HepG2 (cell line): ENCODE measurements at regions not wholly inside any gene's neighbourhood (a gene's known extent, or its start where the extent isn't known, plus 50 kb on each side); places are given as distances from the start of the nearest gene placed in this dataset.

ENCODE experiments used
- FOXO1 ChIP-seq: sonication (generic); formaldehyde crosslinking; IDR thresholded peaks from 2 replicates; pipeline ENCODE4 v1.4.0; 2020; ENCODE audit warnings: missing genetic modification reagents
- FOXP4 ChIP-seq: sonication (generic); formaldehyde crosslinking; IDR thresholded peaks from 2 replicates; pipeline ENCODE4 v1.4.0; 2020; ENCODE audit warnings: missing genetic modification reagents
- HINFP ChIP-seq: sonication (generic); formaldehyde crosslinking; IDR thresholded peaks from 2 replicates; pipeline ENCODE4 v1.4.0; 2020; ENCODE audit warnings: low read depth, mild to moderate bottlenecking, missing genetic modification reagents
- HNF1A ChIP-seq, 2 experiments: sonication (generic) in 1 of 2; formaldehyde crosslinking in 1 of 2; IDR thresholded peaks; 2 replicates each; pipeline versions ENCODE4 v1.4.0 to v1.6.1; 2016 to 2020; ENCODE audit warnings: borderline replicate concordance in 1 of 2, low read depth in 1 of 2, mild to moderate bottlenecking in 1 of 2, missing genetic modification reagents in 1 of 2
- HNF4A ChIP-seq: sonication (generic); formaldehyde crosslinking; IDR thresholded peaks from 2 replicates; pipeline ENCODE4 v1.4.0; 2020; ENCODE audit warnings: missing genetic modification reagents
- HOXD1 ChIP-seq: sonication (generic); formaldehyde crosslinking; IDR thresholded peaks from 2 replicates; pipeline ENCODE4 v1.5.0; 2020; ENCODE audit warnings: missing genetic modification reagents
- IRF1 ChIP-seq: sonication (generic); formaldehyde crosslinking; IDR thresholded peaks from 2 replicates; pipeline ENCODE4 v1.4.0; 2020; ENCODE audit warnings: low read depth, mild to moderate bottlenecking, missing genetic modification reagents
- MAZ ChIP-seq, 2 experiments: sonication (generic) in 1 of 2; formaldehyde crosslinking in 1 of 2; IDR thresholded peaks; 2 replicates each; pipeline versions ENCODE4 v1.5.0 to v1.6.1; 2012 to 2020; ENCODE audit warnings: low read depth in 2 of 2, mild to moderate bottlenecking in 2 of 2, borderline replicate concordance in 1 of 2, improper control_type of control experiment in 1 of 2, low read length in 1 of 2, missing genetic modification reagents in 1 of 2, moderate library complexity in 1 of 2
- MED1 ChIP-seq: sonication (generic); formaldehyde crosslinking; IDR thresholded peaks from 2 replicates; pipeline ENCODE4 v1.4.0; 2020; ENCODE audit warnings: missing genetic modification reagents
- NCOA2 ChIP-seq: sonication (generic); formaldehyde crosslinking; IDR thresholded peaks from 2 replicates; pipeline ENCODE4 v1.8.0; 2022; ENCODE audit warnings: inconsistent platforms
- PLSCR1 ChIP-seq: sonication (generic); formaldehyde crosslinking; IDR thresholded peaks from 2 replicates; pipeline ENCODE4 v1.5.0; 2020; ENCODE audit warnings: missing genetic modification reagents, mild to moderate bottlenecking, borderline replicate concordance
- SIX1 ChIP-seq: sonication (generic); formaldehyde crosslinking; IDR thresholded peaks from 2 replicates; pipeline ENCODE4 v1.4.0; 2020; ENCODE audit warnings: missing genetic modification reagents, borderline replicate concordance
- TCF7L2 ChIP-seq: IDR thresholded peaks from 2 replicates; pipeline ENCODE4 v1.6.1; 2011; ENCODE audit warnings: mild to moderate bottlenecking, low read depth, low read length, moderate library complexity
- ZBTB26 ChIP-seq: IDR thresholded peaks from 2 replicates; pipeline ENCODE4 v1.6.1; 2016; ENCODE audit warnings: missing compliant biosample characterization, missing genetic modification reagents, borderline replicate concordance
- ZNF614 ChIP-seq: IDR thresholded peaks from 2 replicates; pipeline ENCODE4 v1.6.1; 2018; ENCODE audit warnings: missing biosample characterization, missing genetic modification reagents, inconsistent platforms, borderline replicate concordance
- ZNF792 ChIP-seq: IDR thresholded peaks from 2 replicates; pipeline ENCODE4 v1.6.1; 2016

- TF ChIP-seq HNF1A (IDR thresholded peaks at IDR 0.05; ENCODE audit: low read depth) (no peak), HNF1A (CRISPR knock-in tag; IDR thresholded peaks at IDR 0.05; ENCODE audit: borderline replicate concordance) (peak; percentile 59; the same call in 1 of the 2 replicates), PLSCR1 (CRISPR knock-in tag) (no peak), HNF4A (peak; percentile 81), TCF7L2 (peak; percentile 83), IRF1 (CRISPR knock-in tag) (no peak), MAZ (IDR thresholded peaks at IDR 0.05; ENCODE audit: borderline replicate concordance, low read depth, low read length) (no peak), MAZ (CRISPR knock-in tag; IDR thresholded peaks at IDR 0.05; ENCODE audit: low read depth) (no peak), FOXP4 (peak; percentile 86), HOXD1 (CRISPR knock-in tag) (0 out of 2 replicates have a peak, but pooled peaks have one; percentile 79), ZNF614 (CRISPR knock-in tag) (0 out of 2 replicates have a peak, but pooled peaks have one; percentile 42), NCOA2 (CRISPR knock-in tag) (peak; percentile 98), MED1 (CRISPR knock-in tag) (peak; percentile 85), ZNF792 (CRISPR knock-in tag) (0 out of 2 replicates have a peak, but pooled peaks have one; percentile 40), ZBTB26 (CRISPR knock-in tag) (no peak), SIX1 (CRISPR knock-in tag) (0 out of 2 replicates have a peak, but pooled peaks have one; percentile 16), HINFP (CRISPR knock-in tag) (no peak), FOXO1 (peak; percentile 86)
Measured at GRCh38 chr12:94057262-94058151, 90.9 kb upstream of the PLXNC1 start (continued).
